ENCODE measurements at regions not wholly inside any gene's neighbourhood (a gene's known extent, or its start where the extent isn't known, plus 50 kb on each side); places are given as distances from the start of the nearest gene placed in this dataset.

GRCh38 chr4:121277194-121278105, 103.4 kb downstream of the QRFPR start:
- Mint-ChIP-seq H3K27me3 (peaks cover 10% of the 10 kb centered on the region), H3K36me3 (no peaks in the 10 kb centered on the region), H3K4me1 (ENCODE audit: low read depth) (peaks cover 30% of the 10 kb centered on the region), H3K4me3 (no peak overlapping the region), H3K27ac (no peak overlapping the region), H3K9me3 (no peaks in the 10 kb centered on the region)
- POLR2A ChIA-PET, result no interaction called here
- CTCF ChIA-PET, result interaction anchor here (0.6 to 1.0 kb wide), 2 partner anchors 34 to 49 kb away, joined by 3 to 4 read pairs; no protein-coding TSS in a partner anchor
- no peak for DNase-seq
- intact Hi-C loops (cut with micrococcal nuclease), result loop anchor here (2.0 kb wide), 1 partner anchor 29 kb away; no protein-coding TSS in a partner anchor

GRCh38 chr4:121273191-121273590, 107.6 kb downstream of the QRFPR start:
- peaks cover 18% of the 10 kb centered on the region for H3K4me1 Mint-ChIP-seq (ENCODE audit: low read depth)
- no peak for DNase-seq
- H3K36me3 Mint-ChIP-seq, result no peaks in the 10 kb centered on the region
- intact Hi-C loops (cut with micrococcal nuclease), result loop anchor here (5.0 kb wide), 1 partner anchor 231 kb away; no protein-coding TSS in a partner anchor
- peaks cover 10% of the 10 kb centered on the region for H3K27me3 Mint-ChIP-seq
- ChIA-PET CTCF (interaction anchor here (0.9 to 5.2 kb wide), 8 partner anchors 21 to 85 kb away, joined by 3 to 33 read pairs (median 6); no protein-coding TSS in a partner anchor), POLR2A (interaction anchor here (1.5 to 1.7 kb wide), 5 partner anchors 17 to 93 kb away, joined by 3 to 11 read pairs (median 6); no protein-coding TSS in a partner anchor)
- H3K4me3 Mint-ChIP-seq, result no peak overlapping the region
- no peak overlapping the region for H3K27ac Mint-ChIP-seq
- no peaks in the 10 kb centered on the region for H3K9me3 Mint-ChIP-seq

- DNase-seq, result no peak
- H3K27me3 Mint-ChIP-seq, result peaks cover 7% of the 10 kb centered on the region
- POLR2A ChIA-PET, result interaction anchor here (0.8 to 1.7 kb wide), 6 partner anchors 16 to 80 kb away, joined by 3 to 11 read pairs (median 6); no protein-coding TSS in a partner anchor
- H3K9me3 Mint-ChIP-seq, result no peaks in the 10 kb centered on the region
- H3K36me3 Mint-ChIP-seq, result no peaks in the 10 kb centered on the region
- CTCF ChIA-PET, result interaction anchor here (1.0 to 5.2 kb wide), 5 partner anchors 21 to 84 kb away, joined by 4 to 33 read pairs (median 19); no protein-coding TSS in a partner anchor
- intact Hi-C loops (cut with micrococcal nuclease), result loop anchor here (1.0 to 5.0 kb wide), 2 partner anchors 16 to 230 kb away; no protein-coding TSS in a partner anchor
- peaks cover 16% of the 10 kb centered on the region for H3K4me1 Mint-ChIP-seq (ENCODE audit: low read depth)
- H3K4me3 Mint-ChIP-seq, result no peak overlapping the region
- H3K27ac Mint-ChIP-seq, result peak overlapping the region; percentile 56
Measured at GRCh38 chr4:121272526-121272925, 108.3 kb downstream of the QRFPR start.

- no peaks in the 10 kb centered on the region for H3K36me3 Mint-ChIP-seq
- POLR2A ChIA-PET, result no interaction called here
- DNase-seq, result no peak
- no peak overlapping the region for H3K27ac Mint-ChIP-seq
- CTCF ChIA-PET, result no interaction called here
- H3K9me3 Mint-ChIP-seq, result no peaks in the 10 kb centered on the region
- H3K4me1 Mint-ChIP-seq (ENCODE audit: low read depth), result peaks cover 19% of the 10 kb centered on the region
- peaks cover 3% of the 10 kb centered on the region for H3K27me3 Mint-ChIP-seq
- no peak overlapping the region for H3K4me3 Mint-ChIP-seq
- intact Hi-C loops (cut with micrococcal nuclease), result loop anchor here (5.0 kb wide), 1 partner anchor 228 kb away; no protein-coding TSS in a partner anchor
Measured at GRCh38 chr4:121270389-121270788, 106.3 kb upstream of the TNIP3 start.

- POLR2A ChIA-PET, result no interaction called here
Measured at GRCh38 chr4:121269001-121269400, 104.9 kb upstream of the TNIP3 start.

GRCh38 chr4:121266982-121267381, 102.9 kb upstream of the TNIP3 start:
- ChIA-PET CTCF (interaction anchor here (0.8 to 1.5 kb wide), 3 partner anchors 16 to 75 kb away, joined by 3 to 4 read pairs (median 4); no protein-coding TSS in a partner anchor), POLR2A (no interaction called here)
- Mint-ChIP-seq H3K27me3 (no peaks in the 10 kb centered on the region), H3K36me3 (no peaks in the 10 kb centered on the region), H3K4me1 (ENCODE audit: low read depth) (peaks cover 9% of the 10 kb centered on the region), H3K4me3 (no peak overlapping the region), H3K9me3 (no peaks in the 10 kb centered on the region), H3K27ac (no peak overlapping the region)
- no peak for DNase-seq
- intact Hi-C loops (cut with micrococcal nuclease), result no loop called here

More at GRCh38 chr4:121269001-121269400, 104.9 kb upstream of the TNIP3 start:
- DNase-seq, result no peak
- Mint-ChIP-seq H3K27me3 (no peaks in the 10 kb centered on the region), H3K4me1 (ENCODE audit: low read depth) (peaks cover 19% of the 10 kb centered on the region), H3K4me3 (no peak overlapping the region), H3K36me3 (no peaks in the 10 kb centered on the region), H3K27ac (no peak overlapping the region), H3K9me3 (no peaks in the 10 kb centered on the region)
- intact Hi-C loops (cut with micrococcal nuclease), result no loop called here
- CTCF ChIA-PET, result interaction anchor here (0.9 kb wide), 1 partner anchor 77 kb away, joined by 3 read pairs; no protein-coding TSS in a partner anchor

- peaks cover 57% of the 10 kb centered on the region for H3K4me1 Mint-ChIP-seq (ENCODE audit: low read depth)
- no peaks in the 10 kb centered on the region for H3K27me3 Mint-ChIP-seq
- peak overlapping the region; percentile 79 for H3K27ac Mint-ChIP-seq
- ChIA-PET POLR2A (interaction anchor here (1.8 to 2.3 kb wide), 2 partner anchors 13 to 22 kb away, joined by 6 to 11 read pairs; no protein-coding TSS in a partner anchor), CTCF (interaction anchor here (10.8 kb wide), 1 partner anchor 66 kb away, joined by 126 read pairs; no protein-coding TSS in a partner anchor)
- intact Hi-C loops (cut with micrococcal nuclease), result loop anchor here (1.0 to 5.0 kb wide), 11 partner anchors 14 to 450 kb away; no protein-coding TSS in a partner anchor
- H3K36me3 Mint-ChIP-seq, result no peaks in the 10 kb centered on the region
- peak; percentile 46 for DNase-seq
- H3K4me3 Mint-ChIP-seq, result peak overlapping the region; percentile 2
- H3K9me3 Mint-ChIP-seq, result peaks cover 3% of the 10 kb centered on the region
Measured at GRCh38 chr4:121256887-121257466, 92.9 kb upstream of the TNIP3 start.

- H3K4me3 Mint-ChIP-seq, result peak overlapping the region; percentile 22
- POLR2A ChIA-PET, result interaction anchor here (0.6 to 2.3 kb wide), 4 partner anchors 13 to 105 kb away, joined by 3 to 11 read pairs (median 4); no protein-coding TSS in a partner anchor
- intact Hi-C loops (cut with micrococcal nuclease), result loop anchor here (1.0 to 5.0 kb wide), 10 partner anchors 13 to 451 kb away; no protein-coding TSS in a partner anchor
Measured at GRCh38 chr4:121255986-121256750, 92.0 kb upstream of the TNIP3 start.

GRCh38 chr4:121253961-121254360, 89.8 kb upstream of the TNIP3 start:
- POLR2A ChIA-PET, result interaction anchor here (1.8 to 2.2 kb wide), 2 partner anchors 10 to 18 kb away, joined by 5 to 8 read pairs; no protein-coding TSS in a partner anchor
- Mint-ChIP-seq H3K27ac (peak overlapping the region; percentile 76), H3K27me3 (no peaks in the 10 kb centered on the region), H3K36me3 (no peaks in the 10 kb centered on the region), H3K9me3 (peaks cover 3% of the 10 kb centered on the region), H3K4me3 (no peak overlapping the region), H3K4me1 (ENCODE audit: low read depth) (peaks cover 77% of the 10 kb centered on the region)
- peak; percentile 19 for DNase-seq
- intact Hi-C loops (cut with micrococcal nuclease), result no loop called here
- CTCF ChIA-PET, result interaction anchor here (0.8 to 10.8 kb wide), 6 partner anchors 10 to 63 kb away, joined by 3 to 126 read pairs (median 12); no protein-coding TSS in a partner anchor

More at GRCh38 chr4:121255986-121256750, 92.0 kb upstream of the TNIP3 start:
- peaks cover 64% of the 10 kb centered on the region for H3K4me1 Mint-ChIP-seq (ENCODE audit: low read depth)
- peaks cover 3% of the 10 kb centered on the region for H3K9me3 Mint-ChIP-seq
- DNase-seq, result peak; percentile 76
- CTCF ChIA-PET, result interaction anchor here (0.8 to 10.8 kb wide), 3 partner anchors 13 to 65 kb away, joined by 4 to 126 read pairs (median 8); no protein-coding TSS in a partner anchor
- H3K36me3 Mint-ChIP-seq, result no peaks in the 10 kb centered on the region
- no peaks in the 10 kb centered on the region for H3K27me3 Mint-ChIP-seq
- peak overlapping the region; percentile 79 for H3K27ac Mint-ChIP-seq

GRCh38 chr4:121252224-121252806, 88.2 kb upstream of the TNIP3 start:
- POLR2A ChIA-PET, result no interaction called here
- CTCF ChIA-PET, result interaction anchor here (0.6 to 10.8 kb wide), 13 partner anchors 9 to 1291 kb away, joined by 3 to 126 read pairs (median 3); no protein-coding TSS in a partner anchor
- no peaks in the 10 kb centered on the region for H3K36me3 Mint-ChIP-seq
- intact Hi-C loops (cut with micrococcal nuclease), result loop anchor here (1.0 kb wide), 4 partner anchors 9 to 60 kb away; no protein-coding TSS in a partner anchor
- peaks cover 70% of the 10 kb centered on the region for H3K4me1 Mint-ChIP-seq (ENCODE audit: low read depth)
- H3K4me3 Mint-ChIP-seq, result no peak overlapping the region
- peaks cover 3% of the 10 kb centered on the region for H3K9me3 Mint-ChIP-seq
- H3K27ac Mint-ChIP-seq, result no peak overlapping the region
- peak; percentile 68 for DNase-seq
- H3K27me3 Mint-ChIP-seq, result no peaks in the 10 kb centered on the region
